ENCODE measurements at regions not wholly inside any gene's neighbourhood (a gene's known extent, or its start where the extent isn't known, plus 50 kb on each side); places are given as distances from the start of the nearest gene placed in this dataset.
"Not testable (repeated sequence)": the region's sequence is repeated elsewhere in the genome, so short reads cannot be mapped to it uniquely, and the experiment has no call there.

DNA sequence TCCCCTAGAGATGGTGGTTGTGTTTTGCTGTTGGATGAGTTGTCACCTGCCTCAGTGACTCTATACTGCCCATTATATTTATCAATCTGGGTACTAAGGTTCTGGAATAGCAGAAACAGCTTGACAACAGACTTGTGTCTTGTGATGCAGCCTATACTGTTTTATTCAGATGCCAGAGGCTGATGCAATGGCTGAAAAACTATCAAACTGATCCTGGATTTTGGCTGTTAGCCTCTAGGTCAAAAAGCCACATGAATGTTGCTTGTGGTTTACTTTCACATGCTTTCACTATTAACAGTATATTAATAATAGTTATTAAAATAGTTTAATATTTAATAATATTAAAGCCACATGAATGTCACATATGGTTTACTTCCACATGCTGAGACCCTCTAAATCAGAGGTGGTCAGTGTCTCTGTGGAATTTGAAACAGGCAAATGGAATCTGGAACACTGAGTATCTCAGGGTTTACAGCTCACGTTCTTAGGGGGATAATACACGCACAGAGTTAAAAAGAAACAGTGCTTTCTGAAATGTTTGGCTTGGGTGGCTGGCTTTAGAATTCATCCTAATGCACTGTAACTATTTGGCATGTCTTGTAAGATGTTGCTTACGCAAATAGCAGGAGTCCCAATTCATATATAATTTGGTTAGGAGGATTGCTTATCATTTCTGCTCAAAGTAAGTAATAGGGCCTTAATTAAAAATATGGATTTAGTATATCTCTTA is 82.5 kb upstream of the LCORL start:
- DNase-seq, result no peak

DNA sequence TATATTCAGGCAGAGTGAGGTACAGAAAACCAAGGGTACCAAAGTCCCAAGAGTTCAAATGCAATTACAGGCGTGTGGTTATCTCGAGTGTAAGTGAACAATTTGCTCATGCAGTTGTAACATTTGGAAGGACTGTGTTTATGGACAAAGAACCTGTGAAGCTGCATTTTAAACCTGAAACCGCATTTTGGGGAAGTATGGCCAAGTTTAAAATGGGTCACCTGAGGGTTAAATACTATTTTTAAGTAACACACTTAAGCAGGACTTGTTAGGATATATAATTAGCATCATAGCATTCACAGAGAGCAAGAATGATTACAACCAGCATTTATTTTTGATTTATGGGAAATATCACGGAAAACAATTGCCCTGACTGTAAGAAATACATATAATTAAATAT is 79.1 kb upstream of the LCORL start:
- no peak for DNase-seq

DNA sequence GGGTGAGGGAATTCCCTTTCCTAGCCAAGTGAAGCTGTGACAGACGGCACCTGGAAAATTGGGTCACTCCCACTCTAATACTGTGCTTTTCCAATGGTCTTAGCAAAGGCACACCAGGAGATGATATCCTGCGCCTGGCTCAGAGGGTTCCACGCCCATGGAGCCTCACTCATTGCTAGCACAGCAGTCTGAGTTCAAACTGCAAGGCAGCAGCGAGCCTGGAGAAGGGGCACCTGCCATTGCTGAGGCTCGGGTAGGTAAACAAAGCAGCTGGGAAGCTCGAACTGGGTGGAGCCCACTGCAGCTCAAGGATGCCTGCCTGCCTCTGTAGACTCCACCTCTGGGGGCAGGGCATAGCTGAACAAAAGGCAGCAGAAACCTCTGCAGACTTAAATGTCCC is 68.9 kb upstream of the LCORL start:
- not testable (repeated sequence) for DNase-seq

DNA sequence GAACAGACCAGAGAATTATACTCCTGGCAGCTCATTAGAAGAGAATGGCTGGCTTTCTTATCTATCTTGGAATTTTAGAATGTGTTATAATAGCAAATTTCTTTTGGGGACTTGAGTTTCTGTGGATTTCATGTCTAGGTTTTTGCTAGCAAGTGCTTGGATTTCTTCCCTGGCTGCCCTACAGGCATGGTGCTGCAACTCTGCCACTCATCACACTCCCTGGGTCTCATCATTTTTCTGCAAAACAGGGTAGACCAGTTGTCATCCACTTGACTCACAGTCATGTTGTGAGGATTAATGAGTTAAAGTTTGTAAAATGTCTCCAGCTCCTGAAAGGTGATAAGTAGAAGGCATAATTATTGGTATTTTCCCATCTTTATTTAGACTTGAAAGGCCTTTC is 60.7 kb upstream of the LCORL start:
- no peak for DNase-seq

DNA sequence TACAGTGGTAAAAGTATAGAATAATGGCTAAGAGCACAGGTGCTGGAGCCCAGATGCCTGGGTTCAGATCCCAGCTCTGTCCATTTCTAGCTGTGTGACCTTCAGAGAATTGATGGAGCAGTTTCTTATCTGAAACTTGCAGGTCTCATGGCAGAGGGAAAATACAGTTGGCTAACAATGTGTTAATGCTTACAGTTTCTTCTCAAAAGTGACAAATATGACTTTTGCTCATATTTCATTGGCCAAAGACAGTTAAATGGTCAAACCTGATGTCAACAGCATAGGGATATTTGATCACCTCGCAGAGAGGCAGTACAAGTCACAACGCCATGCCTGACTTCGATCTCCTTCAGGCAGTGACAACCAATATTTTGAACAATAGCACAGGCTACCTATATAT is 60.2 kb upstream of the LCORL start:
- DNase-seq, result no peak

DNA sequence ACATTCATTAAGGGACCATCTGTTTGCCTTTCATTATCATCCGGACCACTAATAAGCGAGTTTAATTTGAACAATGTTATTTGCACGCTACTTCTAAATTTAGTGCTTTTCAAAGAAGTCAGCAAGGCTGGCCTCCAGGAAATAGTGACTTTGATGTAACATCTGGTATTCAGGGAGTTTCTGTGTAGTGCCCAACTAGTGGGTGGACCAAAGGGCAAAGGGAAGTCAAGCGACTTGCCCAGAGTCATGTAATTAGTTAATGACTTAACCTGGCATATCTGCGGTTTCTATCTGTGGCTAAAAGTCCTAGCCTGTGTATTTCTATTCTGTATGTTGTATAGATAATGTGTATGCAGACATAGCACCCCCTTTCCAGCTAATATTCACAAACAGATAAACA is 56.3 kb upstream of the LCORL start:
- DNase-seq, result no peak

DNA sequence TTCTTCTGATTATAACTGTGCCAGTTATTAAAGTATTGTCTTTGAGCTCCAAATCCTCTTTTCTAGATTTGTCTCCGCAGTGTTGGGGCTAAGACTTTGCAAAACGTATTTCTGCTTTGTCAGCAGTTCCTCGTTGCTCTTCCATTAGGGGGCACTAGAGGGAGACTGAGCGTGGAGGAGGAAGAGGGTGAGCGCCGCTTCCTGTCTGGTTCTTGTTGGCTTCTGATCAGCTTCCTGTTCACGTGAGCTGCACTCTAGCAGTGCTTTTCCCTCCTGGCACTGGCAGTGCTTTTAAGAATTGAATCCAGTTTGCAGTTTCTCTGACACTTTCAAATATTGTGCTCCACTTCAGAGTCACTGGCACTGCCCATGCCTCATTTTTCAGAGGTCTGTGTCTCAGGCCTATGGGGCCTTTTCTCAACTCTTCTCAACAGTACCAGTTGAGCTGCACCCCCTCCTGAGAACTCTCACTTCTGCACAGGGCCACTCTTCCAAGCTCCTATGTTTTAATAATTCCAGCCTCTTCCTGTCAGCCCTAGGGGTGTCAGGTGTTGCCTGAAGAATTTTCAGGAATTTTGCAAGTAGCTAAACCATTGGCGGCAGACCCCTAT is 54.4 kb upstream of the LCORL start:
- no peak for DNase-seq

DNA sequence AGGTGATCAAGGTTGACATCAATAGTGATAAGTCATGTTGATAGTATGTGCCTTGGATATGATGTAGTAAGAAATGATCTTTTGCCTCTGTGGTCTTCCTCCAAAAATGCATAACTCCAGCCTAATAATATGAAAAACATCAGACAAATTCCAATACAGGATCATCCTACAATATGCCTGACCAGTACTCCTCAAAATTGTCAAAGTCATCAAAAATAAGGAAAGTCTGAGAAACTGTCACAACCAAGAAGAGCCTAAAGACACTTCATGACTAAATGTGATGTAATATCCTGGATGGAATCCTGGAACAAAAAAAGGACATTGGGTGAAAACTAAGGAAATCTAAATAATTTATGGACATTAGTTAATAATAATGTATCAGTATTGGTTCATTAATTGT is 50.3 kb upstream of the LCORL start:
- no peak for DNase-seq

Data from T1000 (cell line).